Stomach (tissue), 8 donors: ENCODE measurements at regions not wholly inside any gene's neighbourhood (a gene's known extent, or its start where the extent isn't known, plus 50 kb on each side); places are given as distances from the start of the nearest gene placed in this dataset.
A peak's percentile ranks its signal among the peaks of the same experiment; 100 is the strongest.

Experiments used
- DNase-seq, 2 donors: peaks; one replicate each; pipeline versions ENCODE4 v3.0.0 to v3.0.0-alpha.2; 2013 to 2019
- H3K27ac ChIP-seq, 5 donors: fragments of 200-600 bp in 4 of 5; sonication (generic) in 4 of 5; one replicate each; pipeline ENCODE4 v1.5.1; 2013 to 2019; ENCODE audit warnings: mild to moderate bottlenecking in 1 of 5, moderate library complexity in 1 of 5
- H3K27me3 ChIP-seq, 3 donors: fragments of 200-600 bp; sonication (generic); one replicate each; pipeline ENCODE4 v1.5.1; 2017 to 2019; ENCODE audit warnings: mixed run types in 1 of 3
- H3K36me3 ChIP-seq, 4 donors: fragments of 200-600 bp; sonication (generic); 1 replicate in 3 of 4; 2 replicates in 1 of 4; pipeline ENCODE4 v1.5.1; 2016 to 2019
- H3K4me1 ChIP-seq, 4 donors: fragments of 200-600 bp; sonication (generic); one replicate each; pipeline ENCODE4 v1.5.1; 2016 to 2019
- H3K4me3 ChIP-seq, 4 donors: fragments of 200-600 bp; sonication (generic) in 3 of 4; one replicate each; pipeline ENCODE4 v1.5.1; 2016 to 2019; ENCODE audit warnings: mild to moderate bottlenecking in 1 of 4
- H3K9me3 ChIP-seq, 4 donors: fragments of 200-600 bp; sonication (generic); one replicate each; pipeline ENCODE4 v1.5.1; 2016 to 2019
- EP300 ChIP-seq: sonication (generic); formaldehyde crosslinking; IDR thresholded peaks from one replicate; pipeline ENCODE4 v1.6.1; 2017; ENCODE audit warnings: antibody characterized with exemption
- POLR2A ChIP-seq, 4 donors: fragments of 450-650 bp; IDR thresholded peaks; one replicate each; pipeline ENCODE4 v1.6.1; 2016; ENCODE audit warnings: antibody characterized with exemption in 4 of 4, control low read depth in 2 of 4, mild to moderate bottlenecking in 1 of 4, moderate library complexity in 1 of 4
- POLR2AphosphoS5 ChIP-seq, 3 donors: sonication (generic); formaldehyde crosslinking; IDR thresholded peaks; one replicate each; pipeline ENCODE4 v1.6.1; 2016; ENCODE audit warnings: antibody characterized with exemption in 3 of 3
- WGBS, 5 donors: extraction: QIAGEN DNeasy Blood & Tissue Kit in 3 of 5; methylation state at CpG; one replicate each; pipeline versions ENCODE4 v1.1.5 to v1.1.7; 2013 to 2018; 5-methylcytosine and 5-hydroxymethylcytosine counted together
- intact Hi-C: fragments of 100-400 bp; cut with DNase I; formaldehyde crosslinking; loops from one replicate; pipeline ENCODE4 v1.15.1; 2023; ENCODE audit warnings: low total_unique reads
- TF ChIP-seq, protein P1 (sequence below), 7 experiments: fragments of 450-650 bp in 4 of 7; fragments of 200-600 bp in 3 of 7; sonication (generic) in 3 of 7; IDR thresholded peaks; one replicate each; pipeline ENCODE4 v1.5.1; 2016 to 2019; ENCODE audit warnings: antibody characterized with exemption in 7 of 7, control low read depth in 2 of 7, mild to moderate bottlenecking in 1 of 7
- donor health status: healthy with polysubstance abuse.
- donor health status: Bipolar disorder and iron deficiency.
- donor health status: healthy.

DNA sequence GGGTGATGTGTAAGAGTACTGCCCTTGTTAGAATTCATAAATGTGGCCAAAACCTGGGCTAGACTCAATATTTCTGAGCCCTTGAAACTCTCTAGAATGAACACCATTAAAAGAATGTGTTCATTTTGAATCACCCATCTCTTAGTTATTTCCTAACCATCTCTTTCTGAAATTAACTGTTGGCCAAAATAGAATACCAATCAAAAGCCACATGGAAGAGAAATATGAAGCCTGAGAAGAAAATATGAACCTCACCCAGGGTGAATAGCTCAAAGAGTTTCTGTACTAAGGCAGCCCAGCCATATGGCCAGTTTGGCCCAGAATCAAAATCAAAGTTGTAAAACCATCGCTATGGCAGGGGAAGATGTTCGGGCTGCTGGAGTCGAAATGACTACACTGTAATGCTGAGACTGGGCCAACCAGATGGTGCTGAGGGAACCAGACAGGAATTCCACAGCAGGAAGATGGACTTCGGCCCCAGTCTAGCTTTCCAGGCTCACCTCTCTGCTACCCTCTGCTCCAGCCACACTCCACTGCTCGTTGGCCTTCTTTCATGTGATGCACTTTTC is 154.3 kb upstream of the ZFHX3 start:
- Histone ChIP-seq H3K4me3 (no peak overlapping the region), H3K27ac (no peak overlapping the region), H3K27me3 (no peaks in the 10 kb centered on the region), H3K36me3 (no peaks in the 10 kb centered on the region), H3K9me3 (no peaks in the 10 kb centered on the region), H3K4me1 (peaks cover 0 to 9% (median 3%) of the 10 kb centered on the region in 4 donors)
- 49 to 62% (median 57%) methylated on average over 5 of the region's 5 CpGs for WGBS, 5 donors
- TF ChIP-seq POLR2A (IDR thresholded peaks at IDR 0.05) (no peak), EP300 (no peak), POLR2AphosphoS5 (IDR thresholded peaks at IDR 0.05) (no peak)
- TF ChIP-seq, protein P1, sequence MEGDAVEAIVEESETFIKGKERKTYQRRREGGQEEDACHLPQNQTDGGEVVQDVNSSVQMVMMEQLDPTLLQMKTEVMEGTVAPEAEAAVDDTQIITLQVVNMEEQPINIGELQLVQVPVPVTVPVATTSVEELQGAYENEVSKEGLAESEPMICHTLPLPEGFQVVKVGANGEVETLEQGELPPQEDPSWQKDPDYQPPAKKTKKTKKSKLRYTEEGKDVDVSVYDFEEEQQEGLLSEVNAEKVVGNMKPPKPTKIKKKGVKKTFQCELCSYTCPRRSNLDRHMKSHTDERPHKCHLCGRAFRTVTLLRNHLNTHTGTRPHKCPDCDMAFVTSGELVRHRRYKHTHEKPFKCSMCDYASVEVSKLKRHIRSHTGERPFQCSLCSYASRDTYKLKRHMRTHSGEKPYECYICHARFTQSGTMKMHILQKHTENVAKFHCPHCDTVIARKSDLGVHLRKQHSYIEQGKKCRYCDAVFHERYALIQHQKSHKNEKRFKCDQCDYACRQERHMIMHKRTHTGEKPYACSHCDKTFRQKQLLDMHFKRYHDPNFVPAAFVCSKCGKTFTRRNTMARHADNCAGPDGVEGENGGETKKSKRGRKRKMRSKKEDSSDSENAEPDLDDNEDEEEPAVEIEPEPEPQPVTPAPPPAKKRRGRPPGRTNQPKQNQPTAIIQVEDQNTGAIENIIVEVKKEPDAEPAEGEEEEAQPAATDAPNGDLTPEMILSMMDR (IDR thresholded peaks at IDR 0.05): no peak
- intact Hi-C loops: no loop called here
- peak in 1 of 2 donors; percentile 68 for DNase-seq

DNA sequence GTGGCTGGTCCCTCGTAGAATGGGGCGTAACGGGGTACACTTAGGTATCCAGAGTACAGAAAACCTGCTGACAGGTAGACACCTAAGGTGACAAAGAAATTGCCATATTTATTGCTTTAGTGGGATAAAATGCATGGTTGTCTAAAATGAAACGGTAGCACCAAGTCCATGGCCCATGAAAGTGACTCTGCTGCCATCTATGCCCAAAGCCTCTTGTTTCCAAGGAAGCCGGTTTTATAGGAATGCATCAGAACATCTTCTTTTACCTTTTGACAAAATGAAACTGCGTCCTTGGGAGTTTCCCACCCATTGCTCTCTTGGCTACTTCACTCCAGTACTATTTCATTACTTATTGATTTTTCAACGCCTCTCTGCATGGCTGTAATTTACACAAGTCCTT is 151.3 kb upstream of the ZFHX3 start:
- H3K36me3 ChIP-seq: no peaks in the 10 kb centered on the region
- H3K4me3 ChIP-seq: no peak overlapping the region
- H3K27me3 ChIP-seq: no peaks in the 10 kb centered on the region
- WGBS, 5 donors: 75 to 85% (median 78%) methylated on average over 7 of the region's 7 CpGs
- no peak overlapping the region for H3K27ac ChIP-seq
- H3K4me1 ChIP-seq: no peaks in the 10 kb centered on the region
- TF ChIP-seq POLR2A (IDR thresholded peaks at IDR 0.05): no peak
- TF ChIP-seq, protein P1 (IDR thresholded peaks at IDR 0.05): no peak
- no peak for TF ChIP-seq POLR2AphosphoS5 (IDR thresholded peaks at IDR 0.05)
- TF ChIP-seq EP300: no peak
- intact Hi-C loops: no loop called here
- DNase-seq: no peak
- no peaks in the 10 kb centered on the region for H3K9me3 ChIP-seq

DNA sequence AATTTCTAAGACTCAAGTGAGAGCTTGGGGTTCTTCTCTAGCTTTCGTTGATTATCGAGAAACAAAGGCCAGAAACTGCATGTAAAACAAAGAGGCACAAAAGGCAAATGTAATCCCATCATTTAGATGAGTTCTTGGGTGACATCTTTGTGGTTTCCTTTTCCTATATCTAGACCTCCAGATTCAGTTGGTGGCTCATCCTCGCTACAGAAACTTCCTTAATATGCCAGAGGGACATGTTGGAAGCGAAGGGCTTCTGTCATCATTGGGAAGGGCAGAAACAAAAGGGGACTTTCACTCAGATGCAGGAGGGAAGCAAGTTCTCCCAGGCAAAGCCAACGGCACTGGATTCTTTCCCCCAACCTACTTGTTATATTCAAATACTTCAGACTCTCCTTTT is 150.6 kb upstream of the ZFHX3 start:
- Histone ChIP-seq H3K4me1 (no peaks in the 10 kb centered on the region), H3K4me3 (no peak overlapping the region), H3K27ac (no peak overlapping the region), H3K9me3 (no peaks in the 10 kb centered on the region), H3K27me3 (peaks cover 0 to under 1% (median 0%) of the 10 kb centered on the region in 3 donors), H3K36me3 (no peaks in the 10 kb centered on the region)
- intact Hi-C loops: no loop called here
- WGBS, 5 donors: 76 to 85% (median 83%) methylated on average over 5 of the region's 5 CpGs
- no peak for DNase-seq
- TF ChIP-seq, protein P1 (IDR thresholded peaks at IDR 0.05): no peak
- no peak for TF ChIP-seq EP300
- TF ChIP-seq POLR2AphosphoS5 (IDR thresholded peaks at IDR 0.05): no peak
- no peak for TF ChIP-seq POLR2A (IDR thresholded peaks at IDR 0.05)

DNA sequence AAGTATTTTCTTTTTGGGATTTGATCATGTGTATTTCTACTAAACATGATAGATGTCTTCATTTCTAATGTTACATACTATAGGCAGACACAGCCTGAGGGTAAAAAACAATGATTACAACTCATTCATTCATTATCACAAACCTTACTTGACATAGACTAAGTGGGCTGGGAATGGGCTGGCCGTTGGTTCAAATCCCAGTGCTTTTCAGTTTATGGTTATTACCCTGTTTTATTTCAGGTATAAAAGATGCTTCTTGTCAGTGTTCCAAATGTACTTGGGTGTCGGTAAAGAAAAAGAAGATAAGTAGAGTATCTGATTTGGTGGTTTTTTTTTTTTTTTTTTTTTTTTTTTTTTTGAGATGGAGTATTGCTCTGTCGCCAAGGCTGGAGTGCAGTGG is 149.7 kb upstream of the ZFHX3 start:
- no peaks in the 10 kb centered on the region for H3K4me1 ChIP-seq
- intact Hi-C loops: no loop called here
- H3K4me3 ChIP-seq: no peak overlapping the region
- no peak for DNase-seq
- WGBS, 5 donors: 69 to 86% (median 81%) methylated on average over 3 of the region's 3 CpGs
- H3K27me3 ChIP-seq: peaks cover 0 to 9% (median 0%) of the 10 kb centered on the region in 3 donors
- H3K36me3 ChIP-seq: no peaks in the 10 kb centered on the region
- no peak overlapping the region for H3K27ac ChIP-seq
- no peak for TF ChIP-seq POLR2A (IDR thresholded peaks at IDR 0.05)
- no peak for TF ChIP-seq POLR2AphosphoS5 (IDR thresholded peaks at IDR 0.05)
- no peak for TF ChIP-seq EP300
- TF ChIP-seq, protein P1 (IDR thresholded peaks at IDR 0.05): no peak
- H3K9me3 ChIP-seq: no peaks in the 10 kb centered on the region
